ENCODE measurements at regions not wholly inside any gene's neighbourhood (a gene's known extent, or its start where the extent isn't known, plus 50 kb on each side); places are given as distances from the start of the nearest gene placed in this dataset.

DNA sequence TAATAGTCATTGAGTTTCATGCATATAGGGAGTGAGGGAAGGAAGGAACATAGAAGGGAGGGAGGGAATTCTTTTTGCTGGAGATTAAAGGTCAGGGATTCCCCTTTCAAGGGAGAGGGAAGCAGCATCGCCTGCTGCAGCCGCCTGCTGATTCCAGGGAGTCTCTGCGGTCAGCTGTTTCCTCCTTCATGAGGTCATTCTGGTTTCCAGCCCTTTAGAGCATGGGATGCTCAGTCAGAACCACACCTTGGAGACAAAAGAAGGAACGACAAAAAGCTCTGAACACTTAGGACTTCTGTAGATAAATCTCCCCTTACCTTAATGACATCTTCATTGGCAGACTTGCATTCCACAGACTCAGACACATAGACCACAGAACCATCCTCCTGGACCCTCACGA, 923.0 kb upstream of the TMEM132C start (continued):
- TF ChIP-seq, protein P1, sequence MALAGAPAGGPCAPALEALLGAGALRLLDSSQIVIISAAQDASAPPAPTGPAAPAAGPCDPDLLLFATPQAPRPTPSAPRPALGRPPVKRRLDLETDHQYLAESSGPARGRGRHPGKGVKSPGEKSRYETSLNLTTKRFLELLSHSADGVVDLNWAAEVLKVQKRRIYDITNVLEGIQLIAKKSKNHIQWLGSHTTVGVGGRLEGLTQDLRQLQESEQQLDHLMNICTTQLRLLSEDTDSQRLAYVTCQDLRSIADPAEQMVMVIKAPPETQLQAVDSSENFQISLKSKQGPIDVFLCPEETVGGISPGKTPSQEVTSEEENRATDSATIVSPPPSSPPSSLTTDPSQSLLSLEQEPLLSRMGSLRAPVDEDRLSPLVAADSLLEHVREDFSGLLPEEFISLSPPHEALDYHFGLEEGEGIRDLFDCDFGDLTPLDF (CRISPR knock-in tag; IDR thresholded peaks at IDR 0.05): no peak
- TF ChIP-seq ESRRA (CRISPR knock-in tag; IDR thresholded peaks at IDR 0.05; ENCODE audit: borderline replicate concordance) (no peak), PRRX2 (CRISPR knock-in tag; IDR thresholded peaks at IDR 0.05) (no peak), FOXP1 (CRISPR knock-in tag; IDR thresholded peaks at IDR 0.05; ENCODE audit: borderline replicate concordance) (no peak), SP1 (CRISPR knock-in tag; conservative IDR thresholded peaks at IDR 0.05) (no peak), NFYB (CRISPR knock-in tag; conservative IDR thresholded peaks at IDR 0.05; ENCODE audit: low read depth) (no peak), ELF4 (CRISPR knock-in tag; IDR thresholded peaks at IDR 0.05; ENCODE audit: low read depth) (no peak), ATF1 (CRISPR knock-in tag; IDR thresholded peaks at IDR 0.05) (no peak), RORB (CRISPR knock-in tag; IDR thresholded peaks at IDR 0.05) (no peak)
- TF ChIP-seq, protein P2, sequence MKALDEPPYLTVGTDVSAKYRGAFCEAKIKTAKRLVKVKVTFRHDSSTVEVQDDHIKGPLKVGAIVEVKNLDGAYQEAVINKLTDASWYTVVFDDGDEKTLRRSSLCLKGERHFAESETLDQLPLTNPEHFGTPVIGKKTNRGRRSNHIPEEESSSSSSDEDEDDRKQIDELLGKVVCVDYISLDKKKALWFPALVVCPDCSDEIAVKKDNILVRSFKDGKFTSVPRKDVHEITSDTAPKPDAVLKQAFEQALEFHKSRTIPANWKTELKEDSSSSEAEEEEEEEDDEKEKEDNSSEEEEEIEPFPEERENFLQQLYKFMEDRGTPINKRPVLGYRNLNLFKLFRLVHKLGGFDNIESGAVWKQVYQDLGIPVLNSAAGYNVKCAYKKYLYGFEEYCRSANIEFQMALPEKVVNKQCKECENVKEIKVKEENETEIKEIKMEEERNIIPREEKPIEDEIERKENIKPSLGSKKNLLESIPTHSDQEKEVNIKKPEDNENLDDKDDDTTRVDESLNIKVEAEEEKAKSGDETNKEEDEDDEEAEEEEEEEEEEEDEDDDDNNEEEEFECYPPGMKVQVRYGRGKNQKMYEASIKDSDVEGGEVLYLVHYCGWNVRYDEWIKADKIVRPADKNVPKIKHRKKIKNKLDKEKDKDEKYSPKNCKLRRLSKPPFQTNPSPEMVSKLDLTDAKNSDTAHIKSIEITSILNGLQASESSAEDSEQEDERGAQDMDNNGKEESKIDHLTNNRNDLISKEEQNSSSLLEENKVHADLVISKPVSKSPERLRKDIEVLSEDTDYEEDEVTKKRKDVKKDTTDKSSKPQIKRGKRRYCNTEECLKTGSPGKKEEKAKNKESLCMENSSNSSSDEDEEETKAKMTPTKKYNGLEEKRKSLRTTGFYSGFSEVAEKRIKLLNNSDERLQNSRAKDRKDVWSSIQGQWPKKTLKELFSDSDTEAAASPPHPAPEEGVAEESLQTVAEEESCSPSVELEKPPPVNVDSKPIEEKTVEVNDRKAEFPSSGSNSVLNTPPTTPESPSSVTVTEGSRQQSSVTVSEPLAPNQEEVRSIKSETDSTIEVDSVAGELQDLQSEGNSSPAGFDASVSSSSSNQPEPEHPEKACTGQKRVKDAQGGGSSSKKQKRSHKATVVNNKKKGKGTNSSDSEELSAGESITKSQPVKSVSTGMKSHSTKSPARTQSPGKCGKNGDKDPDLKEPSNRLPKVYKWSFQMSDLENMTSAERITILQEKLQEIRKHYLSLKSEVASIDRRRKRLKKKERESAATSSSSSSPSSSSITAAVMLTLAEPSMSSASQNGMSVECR (CRISPR knock-in tag; IDR thresholded peaks at IDR 0.05; ENCODE audit: borderline replicate concordance): no peak
- TF ChIP-seq, protein P3, sequence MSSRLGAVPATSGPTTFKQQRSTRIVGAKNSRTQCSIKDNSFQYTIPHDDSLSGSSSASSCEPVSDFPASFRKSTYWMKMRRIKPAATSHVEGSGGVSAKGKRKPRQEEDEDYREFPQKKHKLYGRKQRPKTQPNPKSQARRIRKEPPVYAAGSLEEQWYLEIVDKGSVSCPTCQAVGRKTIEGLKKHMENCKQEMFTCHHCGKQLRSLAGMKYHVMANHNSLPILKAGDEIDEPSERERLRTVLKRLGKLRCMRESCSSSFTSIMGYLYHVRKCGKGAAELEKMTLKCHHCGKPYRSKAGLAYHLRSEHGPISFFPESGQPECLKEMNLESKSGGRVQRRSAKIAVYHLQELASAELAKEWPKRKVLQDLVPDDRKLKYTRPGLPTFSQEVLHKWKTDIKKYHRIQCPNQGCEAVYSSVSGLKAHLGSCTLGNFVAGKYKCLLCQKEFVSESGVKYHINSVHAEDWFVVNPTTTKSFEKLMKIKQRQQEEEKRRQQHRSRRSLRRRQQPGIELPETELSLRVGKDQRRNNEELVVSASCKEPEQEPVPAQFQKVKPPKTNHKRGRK (CRISPR knock-in tag; IDR thresholded peaks at IDR 0.05; ENCODE audit: borderline replicate concordance): no peak

DNA sequence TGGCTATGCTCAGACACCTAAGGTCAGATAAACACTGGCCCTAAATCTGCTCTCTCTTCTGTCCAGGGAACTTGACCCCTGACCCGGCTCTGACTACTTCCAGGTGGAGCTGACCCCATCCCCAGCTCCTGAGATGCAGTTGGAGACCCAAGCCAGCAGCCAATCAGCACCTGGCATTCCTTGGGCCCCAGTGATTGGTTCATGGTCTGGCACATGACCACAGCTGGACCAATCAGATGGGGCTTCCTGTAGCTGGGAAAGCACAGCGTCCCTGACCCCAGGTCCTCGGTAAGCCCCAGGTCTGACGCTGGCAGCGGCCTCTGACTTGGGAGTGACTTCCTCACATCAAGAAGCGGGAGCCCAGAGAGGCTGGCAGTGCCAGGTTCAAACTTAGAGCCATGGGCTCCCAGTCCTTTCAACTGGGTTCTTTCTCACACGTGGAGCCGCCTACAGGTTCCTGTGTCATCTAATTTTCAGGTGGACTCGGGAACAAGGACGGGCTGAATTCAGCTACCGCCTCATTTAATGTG, 915.4 kb upstream of the TMEM132C start:
- DNase-seq (ENCODE audit: low spot score): no peak
- no peak for ATAC-seq
- H3K4me3 Mint-ChIP-seq: no peak overlapping the region
- H3K36me3 Mint-ChIP-seq: peaks cover 62% of the 10 kb centered on the region
- no peak overlapping the region for H3K27ac Mint-ChIP-seq
- H3K4me1 Mint-ChIP-seq: no peaks in the 10 kb centered on the region
- POLR2A ChIA-PET: no interaction called here
- H3K27me3 Mint-ChIP-seq (ENCODE audit: low read depth): peaks cover 4% of the 10 kb centered on the region
- CTCF ChIA-PET: no interaction called here
- no peak for TF ChIP-seq TEAD1 (CRISPR knock-in tag; IDR thresholded peaks at IDR 0.05)
- TF ChIP-seq ZNF121 (CRISPR knock-in tag; IDR thresholded peaks at IDR 0.05): no peak
- no peak for TF ChIP-seq PRRX2 (CRISPR knock-in tag; IDR thresholded peaks at IDR 0.05)
- TF ChIP-seq, protein P4, sequence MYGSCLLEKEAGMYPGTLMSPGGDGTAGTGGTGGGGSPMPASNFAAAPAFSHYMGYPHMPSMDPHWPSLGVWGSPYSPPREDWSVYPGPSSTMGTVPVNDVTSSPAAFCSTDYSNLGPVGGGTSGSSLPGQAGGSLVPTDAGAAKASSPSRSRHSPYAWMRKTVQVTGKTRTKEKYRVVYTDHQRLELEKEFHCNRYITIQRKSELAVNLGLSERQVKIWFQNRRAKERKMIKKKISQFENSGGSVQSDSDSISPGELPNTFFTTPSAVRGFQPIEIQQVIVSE (CRISPR knock-in tag; IDR thresholded peaks at IDR 0.05; ENCODE audit: borderline replicate concordance): no peak
- TF ChIP-seq, protein P5, sequence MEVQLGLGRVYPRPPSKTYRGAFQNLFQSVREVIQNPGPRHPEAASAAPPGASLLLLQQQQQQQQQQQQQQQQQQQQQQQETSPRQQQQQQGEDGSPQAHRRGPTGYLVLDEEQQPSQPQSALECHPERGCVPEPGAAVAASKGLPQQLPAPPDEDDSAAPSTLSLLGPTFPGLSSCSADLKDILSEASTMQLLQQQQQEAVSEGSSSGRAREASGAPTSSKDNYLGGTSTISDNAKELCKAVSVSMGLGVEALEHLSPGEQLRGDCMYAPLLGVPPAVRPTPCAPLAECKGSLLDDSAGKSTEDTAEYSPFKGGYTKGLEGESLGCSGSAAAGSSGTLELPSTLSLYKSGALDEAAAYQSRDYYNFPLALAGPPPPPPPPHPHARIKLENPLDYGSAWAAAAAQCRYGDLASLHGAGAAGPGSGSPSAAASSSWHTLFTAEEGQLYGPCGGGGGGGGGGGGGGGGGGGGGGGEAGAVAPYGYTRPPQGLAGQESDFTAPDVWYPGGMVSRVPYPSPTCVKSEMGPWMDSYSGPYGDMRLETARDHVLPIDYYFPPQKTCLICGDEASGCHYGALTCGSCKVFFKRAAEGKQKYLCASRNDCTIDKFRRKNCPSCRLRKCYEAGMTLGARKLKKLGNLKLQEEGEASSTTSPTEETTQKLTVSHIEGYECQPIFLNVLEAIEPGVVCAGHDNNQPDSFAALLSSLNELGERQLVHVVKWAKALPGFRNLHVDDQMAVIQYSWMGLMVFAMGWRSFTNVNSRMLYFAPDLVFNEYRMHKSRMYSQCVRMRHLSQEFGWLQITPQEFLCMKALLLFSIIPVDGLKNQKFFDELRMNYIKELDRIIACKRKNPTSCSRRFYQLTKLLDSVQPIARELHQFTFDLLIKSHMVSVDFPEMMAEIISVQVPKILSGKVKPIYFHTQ (CRISPR knock-in tag; IDR thresholded peaks at IDR 0.05): no peak
- no peak for TF ChIP-seq SMAD3 (CRISPR knock-in tag; IDR thresholded peaks at IDR 0.05; ENCODE audit: borderline replicate concordance)
- H3K9me3 Mint-ChIP-seq: peaks cover 92% of the 10 kb centered on the region
